ENCODE measurements at regions not wholly inside any gene's neighbourhood (a gene's known extent, or its start where the extent isn't known, plus 50 kb on each side); places are given as distances from the start of the nearest gene placed in this dataset.

GRCh38 chr10:83367036-83367435 lies 772.3 kb upstream of the GHITM start:
- TF ChIP-seq CTCF (IDR thresholded peaks at IDR 0.05) (no peak), EP300 (IDR thresholded peaks at IDR 0.05) (no peak), POLR2A (IDR thresholded peaks at IDR 0.05) (no peak)
